IMR-90 (cell line): ENCODE measurements at regions not wholly inside any gene's neighbourhood (a gene's known extent, or its start where the extent isn't known, plus 50 kb on each side); places are given as distances from the start of the nearest gene placed in this dataset.

Source experiments
- ATAC-seq: fragments of 200-7000 bp; cut with Tn5 transposase; 2 replicates; pipeline ENCODE4 v1.9.1; 2020; ENCODE audit warnings: low read depth, mild to moderate bottlenecking, moderate library complexity
- BruUV-seq: library from RNA; stranded (reverse); fragments of 400-500 nt; replicated peaks from 2 replicates; lab custom pipeline; 2021; lab: Mats Ljungman, UMichigan
- CTCF ChIA-PET: fragments of 300-600 bp; formaldehyde crosslinking; extraction: SDS; loops from one replicate; lab custom pipeline; 2021; ENCODE audit warnings: antibody characterized with exemption; lab: Yijun Ruan, JAX
- POLR2A ChIA-PET: fragments of 300-600 bp; sonication (Branson Sonifier 250); formaldehyde crosslinking; loops from one replicate; lab custom pipeline; 2022; ENCODE audit warnings: antibody characterized with exemption; ENCODE audit not compliant: unreplicated experiment; lab: Charles Lee
- DNase-seq: peaks from one replicate; pipeline ENCODE4 v3.0.0; 2013
- H2AFZ ChIP-seq: replicated peaks from 2 replicates; pipeline ENCODE3; 2013; ENCODE audit warnings: low read length, mild to moderate bottlenecking; ENCODE audit not compliant: poor library complexity
- H2AK5ac ChIP-seq: 2 replicates; pipeline ENCODE4 v1.6.1; 2013; ENCODE audit warnings: low read depth, low read length, inconsistent platforms
- H2AK9ac ChIP-seq: replicated peaks from 2 replicates; pipeline ENCODE3; 2013; ENCODE audit warnings: mild to moderate bottlenecking, low read depth, low read length, moderate library complexity; ENCODE audit not compliant: poor library complexity
- H2BK120ac ChIP-seq: 2 replicates; pipeline ENCODE4 v1.6.1; 2013; ENCODE audit warnings: low read depth, low read length, inconsistent platforms
- H2BK15ac ChIP-seq: 3 replicates; pipeline ENCODE4 v1.6.1; 2013; ENCODE audit warnings: low read depth, low read length, inconsistent platforms
- H2BK20ac ChIP-seq: 2 replicates; pipeline ENCODE4 v1.6.1; 2013; ENCODE audit warnings: low read depth, mild to moderate bottlenecking, inconsistent platforms, low read length, moderate library complexity
- H2BK5ac ChIP-seq: 2 replicates; pipeline ENCODE4 v1.6.1; 2013; ENCODE audit warnings: mild to moderate bottlenecking, low read depth, low read length, inconsistent platforms; ENCODE audit not compliant: poor library complexity, severe bottlenecking
- H3K14ac ChIP-seq: replicated peaks from 2 replicates; pipeline ENCODE4 v1.6.1; 2013; ENCODE audit warnings: low read depth, low read length, inconsistent platforms
- H3K18ac ChIP-seq: 2 replicates; pipeline ENCODE4 v1.6.1; 2013; ENCODE audit warnings: low read depth, low read length, control low read depth
- H3K23ac ChIP-seq: 2 replicates; pipeline ENCODE4 v1.6.1; 2013; ENCODE audit warnings: low read depth, low read length, inconsistent platforms
- H3K27ac ChIP-seq: 2 replicates; pipeline ENCODE4 v1.5.1; 2013; ENCODE audit warnings: mild to moderate bottlenecking, control low read depth, low read length; ENCODE audit not compliant: insufficient read depth
- H3K27me3 ChIP-seq: 2 replicates; pipeline ENCODE4 v1.6.1; 2013; ENCODE audit warnings: low read length; ENCODE audit not compliant: control insufficient read depth, insufficient read depth
- H3K36me3 ChIP-seq: 2 replicates; pipeline ENCODE4 v1.6.1; 2013; ENCODE audit warnings: low read length, mixed read lengths; ENCODE audit not compliant: control insufficient read depth, insufficient read depth
- H3K4ac ChIP-seq: 2 replicates; pipeline ENCODE4 v1.6.1; 2013; ENCODE audit warnings: low read depth, low read length, inconsistent platforms
- H3K4me1 ChIP-seq: 2 replicates; pipeline ENCODE4 v1.6.1; 2013; ENCODE audit warnings: low read length, mixed read lengths; ENCODE audit not compliant: control insufficient read depth, insufficient read depth
- H3K4me2 ChIP-seq: 2 replicates; pipeline ENCODE4 v1.6.1; 2013; ENCODE audit warnings: low read depth, mild to moderate bottlenecking, control low read depth, low read length, moderate library complexity
- H3K4me3 ChIP-seq: 2 replicates; pipeline ENCODE4 v1.5.1; 2013; ENCODE audit warnings: low read depth, mild to moderate bottlenecking, control low read depth, low read length, moderate library complexity; ENCODE audit not compliant: insufficient read depth
- H3K56ac ChIP-seq: 2 replicates; pipeline ENCODE4 v1.6.1; 2013; ENCODE audit warnings: low read length, inconsistent platforms; ENCODE audit not compliant: insufficient read depth; ENCODE audit errors: extremely low read depth
- H3K79me1 ChIP-seq, 2 experiments: 2 replicates each; pipeline ENCODE4 v1.6.1; 2013; ENCODE audit warnings: low read length in 2 of 2, inconsistent platforms in 1 of 2, low read depth in 1 of 2
- H3K9ac ChIP-seq: 2 replicates; pipeline ENCODE4 v1.6.1; 2013; ENCODE audit warnings: low read depth, low read length, control low read depth
- H3K9me1 ChIP-seq: 2 replicates; pipeline ENCODE4 v1.6.1; 2013; ENCODE audit warnings: low read length, inconsistent platforms; ENCODE audit not compliant: insufficient read depth
- H3K9me3 ChIP-seq: 2 replicates; pipeline ENCODE4 v1.6.1; 2013; ENCODE audit warnings: low read length; ENCODE audit not compliant: control insufficient read depth, insufficient read depth
- H4K20me1 ChIP-seq: 2 replicates; pipeline ENCODE4 v1.6.1; 2013; ENCODE audit warnings: low read length, inconsistent platforms; ENCODE audit not compliant: insufficient read depth
- H4K5ac ChIP-seq: 2 replicates; pipeline ENCODE4 v1.6.1; 2013; ENCODE audit warnings: mild to moderate bottlenecking, low read depth, low read length, control low read depth
- H4K8ac ChIP-seq, 2 experiments: 2 replicates each; pipeline ENCODE4 v1.6.1; 2013; ENCODE audit warnings: low read depth in 2 of 2, low read length in 2 of 2, control low read depth in 1 of 2, inconsistent platforms in 1 of 2
- H4K91ac ChIP-seq: 2 replicates; pipeline ENCODE4 v1.6.1; 2013; ENCODE audit warnings: low read depth, low read length, inconsistent platforms; ENCODE audit not compliant: insufficient read depth
- CHD1 ChIP-seq: IDR thresholded peaks from 2 replicates; pipeline ENCODE4 v1.6.1; 2012; ENCODE audit warnings: low read depth, low read length, improper control_type of control experiment
- MAFK ChIP-seq: IDR thresholded peaks from 2 replicates; pipeline ENCODE4 v1.6.1; 2012; ENCODE audit warnings: low read depth, low read length, improper control_type of control experiment
- MXI1 ChIP-seq: IDR thresholded peaks from 2 replicates; pipeline ENCODE4 v1.6.1; 2012; ENCODE audit warnings: low read depth, mild to moderate bottlenecking, low read length, moderate library complexity, borderline replicate concordance
- RAD21 ChIP-seq: IDR thresholded peaks from 2 replicates; pipeline ENCODE4 v1.6.1; 2012; ENCODE audit warnings: low read length, improper control_type of control experiment
- RFX5 ChIP-seq: IDR thresholded peaks from 2 replicates; pipeline ENCODE4 v1.8.0; 2012; ENCODE audit warnings: low read depth, mild to moderate bottlenecking, low read length, moderate library complexity
- SMC3 ChIP-seq: fragments of 150-350 bp; IDR thresholded peaks from 2 replicates; pipeline ENCODE4 v1.6.1; 2016; ENCODE audit warnings: low read depth, mild to moderate bottlenecking, antibody characterized with exemption, low read length, moderate library complexity
- USF2 ChIP-seq: fragments of 150-350 bp; IDR thresholded peaks from 2 replicates; pipeline ENCODE4 v1.6.1; 2017; ENCODE audit warnings: mild to moderate bottlenecking, antibody characterized with exemption, low read length, low read depth
- WGBS, 2 experiments: methylation state at CpG; one replicate each; pipeline versions ENCODE4 v1.1.5 to v1.1.7; 2013; ENCODE audit warnings: missing lambda C conversion rate in 2 of 2; ENCODE audit not compliant: insufficient read length in 1 of 2; ENCODE audit errors: extremely low coverage in 2 of 2; 5-methylcytosine and 5-hydroxymethylcytosine counted together
- dilution Hi-C: fragments of 300-500 bp; cut with HindIII; formaldehyde crosslinking; loops from one replicate; pipeline ENCODE4 v1.14.3; 2018; ENCODE audit warnings: low sequenced_read_pairs; ENCODE audit not compliant: unreplicated experiment
- in situ Hi-C: fragments of 300-500 bp; cut with MboI; formaldehyde crosslinking; loops from 3 replicates; pipeline ENCODE4 v1.14.3; 2019; ENCODE audit warnings: low sequenced_read_pairs, inconsistent platforms, mixed read lengths
- intact Hi-C: fragments of 100-400 bp; cut with micrococcal nuclease; formaldehyde crosslinking; loops from 2 replicates; pipeline ENCODE4 v1.10.0; 2022

DNA sequence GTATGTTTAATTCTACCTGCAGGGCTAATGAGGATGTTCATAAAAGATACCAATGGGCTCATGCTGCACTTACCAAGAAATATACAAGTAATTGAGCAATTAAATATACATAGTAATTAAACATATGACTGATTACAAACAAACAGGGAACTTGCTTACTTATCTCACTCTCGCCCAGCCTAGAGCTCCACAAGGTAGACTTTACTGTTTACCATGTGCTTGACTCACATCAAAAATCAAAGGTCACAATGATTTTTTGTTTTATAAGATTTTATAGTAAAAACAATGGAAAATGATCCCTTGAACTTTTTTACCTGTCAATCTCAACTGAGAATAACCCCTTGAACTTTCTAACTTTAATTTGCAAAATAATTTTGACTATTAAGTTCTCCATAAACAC, 1395.1 kb downstream of the SUCLG1 start:
- Histone ChIP-seq H3K4ac (no peak overlapping the region), H3K27me3 (no peaks in the 10 kb centered on the region), H3K79me1 (no peaks in the 10 kb centered on the region), H3K27ac (no peak overlapping the region), H3K18ac (no peak overlapping the region), H3K4me1 (no peaks in the 10 kb centered on the region), H3K36me3 (no peaks in the 10 kb centered on the region), H3K56ac (no peak overlapping the region), H2BK5ac (no peak overlapping the region), H4K91ac (no peak overlapping the region), H3K4me2 (no peak overlapping the region), H3K4me3 (no peak overlapping the region), H3K9me1 (no peaks in the 10 kb centered on the region), H4K8ac (no peak overlapping the region), H2BK15ac (no peak overlapping the region; the same call in 2 of the 3 replicates), H4K20me1 (no peaks in the 10 kb centered on the region), H2AK9ac (no peak overlapping the region), H3K9ac (no peak overlapping the region), H2BK20ac (no peak overlapping the region), H3K14ac (no peak overlapping the region), H3K9me3 (no peaks in the 10 kb centered on the region), H2BK120ac (no peak overlapping the region), H2AFZ (no peak overlapping the region), H4K5ac (no peak overlapping the region), H2AK5ac (no peak overlapping the region), H3K23ac (no peak overlapping the region)
- intact Hi-C loops = no loop called here
- no TSS peak for BruUV-seq
- ChIA-PET POLR2A (no interaction called here), CTCF (interaction anchor here (0.6 kb wide), 1 partner anchor 10 kb away, joined by 3 read pairs; no protein-coding TSS in a partner anchor)
- WGBS, 2 experiments = no CpG with 5 or more reads among the region's 1 CpG
- ATAC-seq (no peak), DNase-seq (no peak)
- in situ Hi-C loops = no loop called here
- no peak for TF ChIP-seq USF2
- TF ChIP-seq SMC3 = no peak
- no peak for TF ChIP-seq CHD1
- TF ChIP-seq RAD21 = no peak
- no peak for TF ChIP-seq MXI1
- no peak for TF ChIP-seq MAFK
- TF ChIP-seq RFX5 = no peak
- dilution Hi-C loops = no loop called here
